COLO668 (cell line): ENCODE measurements at regions not wholly inside any gene's neighbourhood (a gene's known extent, or its start where the extent isn't known, plus 50 kb on each side); places are given as distances from the start of the nearest gene placed in this dataset.

Source experiments
- DNase-seq: peaks from one replicate; lab custom pipeline; 2025; ENCODE audit not compliant: unreplicated experiment; lab: John Stamatoyannopoulos, UW

DNA sequence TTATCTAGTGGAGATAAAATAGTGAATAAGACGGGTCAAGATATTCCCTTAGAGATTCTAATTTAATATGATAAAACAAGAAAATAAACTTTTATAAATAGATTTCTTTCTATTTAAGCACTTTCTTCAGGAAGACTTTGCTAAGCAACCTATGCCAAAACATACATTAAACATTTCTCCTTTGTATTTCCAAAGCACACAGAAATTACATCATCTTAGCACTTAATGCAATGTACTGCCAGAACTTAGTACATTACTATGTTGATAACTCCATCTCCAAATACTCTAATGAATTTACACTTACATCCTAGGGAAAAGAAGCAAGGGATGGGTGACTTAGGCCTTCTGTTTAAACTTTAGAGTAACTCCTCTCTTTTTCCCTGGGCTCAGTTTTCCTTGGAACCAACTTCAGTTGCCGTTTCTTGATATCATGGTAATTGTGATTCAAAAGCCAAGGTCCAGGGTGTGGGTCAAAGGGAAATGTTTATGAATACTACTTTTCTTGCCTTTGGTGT, 322.6 kb upstream of the PCDH20 start:
- no peak for DNase-seq

DNA sequence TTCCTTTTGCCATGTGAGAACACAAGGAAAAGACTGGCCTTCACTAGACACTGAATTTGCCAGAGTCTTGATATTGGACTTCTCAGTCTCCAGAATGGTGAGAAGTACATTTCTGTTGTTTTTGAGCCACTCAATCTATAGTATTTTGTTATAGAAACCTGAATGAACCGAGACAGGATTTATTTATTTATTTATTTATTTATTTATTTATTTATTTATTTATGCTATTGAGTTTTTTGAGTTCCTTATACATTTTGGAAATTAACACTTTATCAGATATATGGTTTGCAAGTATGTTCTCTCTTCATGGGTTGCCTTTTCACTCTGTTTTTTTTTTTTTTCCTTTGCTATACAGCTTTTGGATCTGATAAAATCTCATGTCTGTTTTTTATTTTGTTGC, 319.0 kb upstream of the PCDH20 start:
- DNase-seq = no peak

DNA sequence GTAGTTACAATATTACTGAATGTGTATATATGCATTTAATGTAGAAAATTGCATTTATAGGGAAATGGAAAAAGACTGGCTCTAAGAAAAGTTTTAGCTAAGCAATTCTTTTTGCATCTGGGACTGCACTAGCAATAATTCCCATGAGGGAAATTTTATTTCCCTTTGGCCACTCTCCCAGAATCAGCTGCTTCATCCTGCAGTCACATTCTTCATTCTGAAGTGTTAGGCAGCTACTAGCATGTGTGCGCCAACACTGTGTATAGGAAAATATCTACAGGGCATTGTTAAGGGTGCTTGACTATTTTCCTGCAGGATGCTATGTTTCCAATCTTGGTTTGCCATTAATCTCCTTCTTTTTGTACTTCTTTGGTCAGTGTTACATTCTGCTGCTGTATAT, 312.8 kb upstream of the PCDH20 start:
- DNase-seq = no peak

DNA sequence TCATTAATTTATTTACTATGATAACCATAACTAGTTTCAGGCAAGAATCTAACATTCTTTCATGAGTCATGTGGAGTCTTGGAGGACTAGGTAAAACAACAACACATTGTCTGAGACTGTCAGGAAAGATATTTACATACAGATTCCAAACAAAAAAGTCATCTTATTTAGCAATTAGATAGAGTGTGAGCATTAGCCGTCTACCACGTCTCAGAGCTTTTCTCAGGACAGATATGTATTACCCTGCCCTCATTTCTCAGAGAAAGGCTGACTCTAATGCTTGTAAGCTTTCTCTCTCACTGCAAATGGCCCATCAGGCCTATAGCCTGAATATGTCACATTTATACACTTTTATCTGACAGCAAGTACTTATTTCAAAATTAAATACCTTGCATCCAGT, 312.1 kb upstream of the PCDH20 start:
- DNase-seq = no peak

DNA sequence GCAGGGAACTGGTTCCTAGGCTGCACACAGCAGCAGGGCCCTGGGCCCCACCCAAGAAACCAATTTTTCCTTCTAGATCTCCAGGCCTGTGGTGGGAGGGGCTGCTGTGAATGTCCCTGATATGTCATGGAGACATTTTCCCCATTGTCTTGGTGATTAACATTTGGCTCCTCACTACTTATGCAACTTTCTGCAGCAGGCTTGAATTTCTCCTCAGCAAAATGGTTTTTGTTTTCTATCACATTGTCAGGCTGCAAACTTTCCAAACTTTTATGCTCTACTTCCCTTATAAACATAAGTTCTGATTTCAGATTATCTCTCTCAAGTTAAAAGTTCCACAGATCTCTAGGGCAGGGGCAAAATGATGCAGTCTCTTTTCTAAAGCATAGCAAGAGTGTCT, 310.2 kb upstream of the PCDH20 start:
- no peak for DNase-seq

DNA sequence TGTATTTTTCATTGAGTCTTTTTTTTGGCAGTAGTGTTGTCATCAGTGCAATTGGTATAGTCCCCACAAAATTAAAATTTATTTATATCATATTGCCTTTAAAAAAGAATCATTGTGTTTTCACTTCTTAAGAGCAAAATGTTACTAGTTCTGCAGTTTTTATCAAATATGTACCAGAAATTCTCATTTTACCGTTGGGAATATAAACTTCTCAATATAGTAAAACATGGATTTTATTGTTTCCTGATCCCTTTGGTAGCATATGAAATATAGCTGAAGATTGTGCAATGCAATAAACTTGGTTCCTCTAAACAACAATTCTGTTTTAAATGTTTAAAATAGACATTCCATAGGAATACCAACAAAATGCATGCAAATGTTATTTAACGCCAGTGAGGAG, 306.5 kb upstream of the PCDH20 start:
- DNase-seq = no peak

DNA sequence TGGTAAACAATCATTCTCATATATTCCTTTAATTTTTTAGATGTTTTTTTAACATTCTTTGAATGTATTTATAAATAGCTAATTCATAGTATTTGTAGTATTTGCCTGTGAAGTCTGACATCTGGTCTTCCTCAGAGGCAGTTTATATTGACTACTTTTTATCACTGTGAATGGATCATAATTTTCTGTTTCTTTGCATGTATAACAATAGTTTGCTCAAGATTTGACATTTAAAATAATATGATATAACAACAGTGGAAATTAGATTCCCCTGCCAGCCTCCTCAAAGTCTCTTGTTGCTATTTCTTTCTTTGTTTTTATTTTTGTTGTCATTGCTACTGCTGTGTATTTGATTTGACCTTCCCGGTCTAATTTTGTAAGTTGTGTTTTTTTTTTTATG, 297.0 kb upstream of the PCDH20 start:
- DNase-seq = no peak

DNA sequence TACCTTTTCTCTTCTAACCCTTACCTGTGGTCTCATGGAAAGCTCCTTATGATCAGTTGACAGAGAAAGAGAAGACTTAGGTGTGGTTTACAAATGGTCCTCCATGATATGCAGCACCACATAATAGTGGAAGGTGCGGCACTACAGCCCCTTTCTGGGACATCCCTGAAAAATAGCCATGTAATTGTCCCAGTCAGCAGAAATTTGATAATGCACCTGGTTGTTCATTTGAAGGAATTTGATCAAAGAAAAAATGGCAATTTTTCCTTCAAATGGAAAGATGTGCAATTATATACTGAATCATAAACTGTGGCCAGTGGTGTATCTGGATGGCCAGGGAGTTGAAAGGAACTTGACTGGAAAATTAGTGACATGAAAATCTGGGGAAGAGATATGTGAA, 293.6 kb upstream of the PCDH20 start:
- DNase-seq = no peak

DNA sequence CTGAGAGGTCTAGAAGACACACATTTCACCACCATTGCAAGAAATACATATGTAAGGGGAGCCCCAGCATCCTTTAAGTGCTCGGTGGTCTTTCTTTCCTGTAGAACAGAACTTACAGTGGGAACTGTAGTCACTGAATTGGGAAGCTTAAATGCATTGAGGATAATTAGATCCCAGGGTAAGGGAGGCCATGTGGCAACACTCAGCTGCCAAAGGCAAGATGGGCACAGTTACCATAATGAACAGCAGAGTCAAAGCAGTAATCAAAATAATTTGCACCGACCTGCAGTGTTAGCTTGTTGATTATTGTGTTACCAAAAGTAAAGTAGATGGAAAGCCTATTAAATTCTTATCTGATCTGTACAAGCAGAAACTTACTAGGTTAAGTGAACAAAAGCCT, 291.2 kb upstream of the PCDH20 start:
- DNase-seq = no peak

DNA sequence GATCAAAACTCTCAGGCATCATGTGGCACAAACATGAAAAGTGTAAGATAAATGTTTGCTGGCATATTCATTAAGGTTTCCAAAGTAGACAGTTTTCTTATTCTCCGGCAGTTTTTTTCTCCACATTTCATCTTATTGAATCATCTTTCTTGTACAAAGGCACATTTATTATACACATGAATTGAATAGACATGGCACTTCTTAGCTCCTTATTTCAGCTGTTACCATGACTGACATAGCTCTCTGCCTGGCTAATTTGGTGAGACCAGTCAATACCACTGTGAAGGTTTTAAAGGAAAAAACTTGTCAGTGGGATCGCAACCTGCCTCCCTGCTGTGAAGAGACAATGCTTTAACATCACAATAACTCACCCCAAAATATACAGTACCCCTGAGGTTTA, 285.0 kb upstream of the PCDH20 start:
- DNase-seq = no peak

DNA sequence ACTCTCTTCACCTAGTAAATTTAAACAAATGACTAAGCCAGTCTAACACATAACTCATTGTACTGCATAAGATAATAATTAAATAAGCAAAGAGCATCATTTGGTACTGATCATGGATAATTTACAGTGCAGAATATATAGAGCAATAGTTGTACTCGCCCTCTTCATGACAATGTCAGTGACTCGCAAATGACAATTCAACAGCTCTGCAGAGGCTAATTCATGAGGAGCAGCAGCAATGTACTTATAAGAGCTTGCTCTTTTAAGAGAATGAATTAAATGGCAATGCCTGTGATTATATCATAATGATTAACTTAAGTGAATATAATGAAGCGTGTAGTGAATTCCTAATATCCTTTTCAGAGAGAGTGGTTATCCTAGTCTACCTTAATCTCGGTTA, 284.5 kb upstream of the PCDH20 start:
- no peak for DNase-seq

DNA sequence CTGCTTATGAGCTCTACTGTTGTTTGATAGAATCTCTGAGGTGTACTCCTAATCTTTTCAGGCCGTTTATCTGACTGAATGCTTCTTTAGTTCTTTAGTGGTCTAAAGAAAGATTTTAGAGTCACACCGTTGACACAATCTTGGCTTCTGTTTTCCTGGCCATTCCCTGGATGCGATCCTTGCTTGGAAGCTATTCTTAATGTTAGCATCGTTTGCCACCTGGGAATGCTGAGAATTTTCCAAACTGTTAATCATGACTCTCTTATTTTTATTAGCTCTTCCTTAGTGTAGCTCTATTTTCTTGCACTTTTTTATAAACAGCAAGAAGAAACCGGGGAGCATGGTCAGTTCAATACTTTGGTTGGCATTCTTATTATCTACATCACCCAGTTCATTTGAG, 281.0 kb upstream of the PCDH20 start:
- no peak for DNase-seq

DNA sequence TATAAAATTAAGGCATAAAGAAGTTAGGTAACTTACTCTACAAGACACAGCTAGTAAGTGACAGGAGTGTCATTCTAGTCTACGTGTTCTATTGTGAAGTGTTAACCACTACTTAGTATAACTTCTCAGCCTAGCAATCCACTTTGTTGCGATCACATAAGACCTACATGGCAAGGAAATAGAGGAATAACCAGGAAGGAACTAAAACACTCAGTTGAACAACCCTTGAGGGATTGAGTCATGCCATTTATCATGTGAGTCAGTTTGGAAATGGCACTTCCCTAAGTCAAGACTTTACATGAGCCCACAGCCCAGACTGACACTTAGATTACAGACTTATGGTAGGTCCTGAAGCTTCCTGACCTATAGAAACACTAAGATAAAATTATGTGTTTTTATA, 279.5 kb upstream of the PCDH20 start:
- no peak for DNase-seq

DNA sequence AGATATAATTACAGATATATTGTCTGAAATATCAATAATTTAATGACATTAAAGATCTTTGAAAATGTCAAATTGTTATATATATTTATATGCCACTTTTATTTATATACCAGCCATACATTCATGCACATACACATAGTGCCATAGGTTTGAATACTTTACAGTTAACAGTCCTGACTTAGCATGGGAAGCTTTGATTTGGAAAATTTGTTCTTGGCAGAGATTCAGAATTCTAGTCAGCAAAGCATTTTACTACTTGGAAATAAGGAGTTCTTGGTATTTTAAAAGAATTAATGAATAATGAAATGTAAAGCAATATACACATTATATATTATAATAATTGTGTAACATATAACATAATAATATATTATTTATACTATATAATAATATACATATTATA, 277.0 kb upstream of the PCDH20 start:
- no peak for DNase-seq

DNA sequence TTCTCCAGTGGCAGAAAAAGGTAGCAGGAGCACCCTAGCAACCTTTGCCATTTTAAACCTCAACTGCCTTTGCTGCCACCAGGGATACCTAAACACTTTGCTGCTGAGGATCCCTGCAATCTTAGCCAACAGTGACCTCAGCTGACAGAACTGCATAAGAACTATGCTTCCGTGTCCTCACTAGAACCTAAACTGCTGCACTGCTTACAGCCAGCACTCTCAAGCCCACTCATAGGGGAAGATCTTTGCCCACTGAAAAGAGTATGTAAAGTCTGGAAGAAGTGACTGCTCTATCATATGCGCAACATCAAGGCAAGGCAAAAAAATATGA, 270.0 kb upstream of the PCDH20 start:
- DNase-seq = peak; percentile 22

DNA sequence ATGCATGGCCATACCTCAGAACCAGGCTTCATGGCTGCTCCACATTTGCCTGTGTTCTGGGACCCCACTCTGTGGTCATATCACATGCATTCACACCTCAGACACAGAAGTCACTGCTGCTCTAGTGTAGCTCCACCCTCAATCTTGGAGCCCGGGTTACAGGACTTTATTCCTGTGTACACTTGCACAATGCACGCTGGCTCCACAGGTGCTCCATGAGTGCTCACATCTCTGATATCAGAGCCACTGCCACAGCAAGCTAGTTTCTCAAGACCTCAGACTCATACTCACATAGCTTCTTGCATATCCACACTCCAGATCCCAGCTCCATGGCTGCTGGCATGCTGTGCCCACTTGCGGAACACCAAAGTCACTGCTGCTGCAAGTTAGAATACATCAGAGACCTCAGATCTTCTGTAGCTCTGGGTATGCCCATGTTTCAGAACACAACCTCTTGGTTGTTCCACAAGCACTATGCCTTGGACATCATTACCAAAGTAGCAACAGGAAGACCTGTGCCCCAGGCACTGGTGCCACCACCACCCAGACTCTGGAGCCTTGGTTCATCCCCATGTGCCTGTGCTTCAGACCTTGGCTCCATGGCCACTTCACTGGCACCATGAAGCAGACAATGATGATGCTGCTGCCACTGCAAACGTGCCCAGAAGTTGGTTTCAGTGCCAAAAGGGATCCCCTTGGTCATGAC, 269.5 kb upstream of the PCDH20 start:
- DNase-seq = no peak

DNA sequence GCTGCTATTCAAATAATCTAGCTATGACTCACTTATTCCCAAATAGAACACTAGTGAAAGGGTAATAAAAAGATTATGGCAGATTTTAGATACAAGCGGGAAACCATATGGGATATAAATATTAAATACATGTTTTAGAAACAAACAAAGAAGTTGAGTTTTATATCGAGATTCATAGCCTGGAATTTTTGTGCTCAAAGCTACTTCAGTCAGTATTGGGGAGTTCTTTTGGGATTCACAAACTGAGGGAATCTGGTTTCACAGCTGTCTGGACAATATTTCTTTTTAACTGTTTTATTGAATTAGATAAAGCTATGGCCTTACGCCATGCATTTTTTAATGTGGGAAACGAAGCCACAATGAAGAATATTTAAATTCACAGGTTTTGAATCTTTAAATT, 257.1 kb upstream of the PCDH20 start:
- no peak for DNase-seq

DNA sequence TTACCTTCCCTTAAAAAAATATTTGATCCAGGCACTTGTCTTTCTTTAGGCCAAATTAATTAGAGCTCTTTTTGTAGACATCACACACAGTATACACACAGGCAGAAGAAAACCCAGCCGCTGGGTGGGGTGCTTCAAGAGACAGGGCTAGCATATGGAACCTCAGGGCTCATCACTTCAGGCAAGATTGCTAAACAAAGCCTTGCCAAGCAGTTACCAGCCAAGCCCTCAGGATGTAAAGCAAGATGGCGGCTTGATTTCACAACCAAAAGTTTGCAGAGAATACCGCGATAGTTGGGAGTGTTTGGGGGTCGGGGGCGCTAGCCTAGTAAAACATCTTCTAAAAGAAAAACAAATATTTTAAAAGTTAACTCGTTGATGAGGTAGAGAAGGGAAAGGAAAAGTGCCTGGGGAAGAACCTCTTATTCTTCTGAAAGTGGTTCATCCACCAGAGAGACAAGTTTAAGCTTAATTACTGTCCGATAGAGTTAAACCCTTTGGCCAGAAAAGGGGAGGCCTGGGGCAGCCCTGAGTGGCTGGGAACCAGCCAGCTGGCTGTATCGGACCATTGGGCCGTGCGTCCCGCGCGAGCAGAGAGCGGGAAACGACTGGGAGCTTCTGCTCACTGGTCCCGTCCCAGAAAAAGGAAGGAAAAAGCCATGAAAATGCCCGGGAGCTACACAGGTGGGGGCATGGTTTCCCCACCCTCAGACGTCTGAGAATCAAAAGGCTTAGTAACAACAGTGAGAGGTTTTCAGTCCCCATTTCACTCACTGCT, 254.9 kb upstream of the PCDH20 start:
- no peak for DNase-seq

DNA sequence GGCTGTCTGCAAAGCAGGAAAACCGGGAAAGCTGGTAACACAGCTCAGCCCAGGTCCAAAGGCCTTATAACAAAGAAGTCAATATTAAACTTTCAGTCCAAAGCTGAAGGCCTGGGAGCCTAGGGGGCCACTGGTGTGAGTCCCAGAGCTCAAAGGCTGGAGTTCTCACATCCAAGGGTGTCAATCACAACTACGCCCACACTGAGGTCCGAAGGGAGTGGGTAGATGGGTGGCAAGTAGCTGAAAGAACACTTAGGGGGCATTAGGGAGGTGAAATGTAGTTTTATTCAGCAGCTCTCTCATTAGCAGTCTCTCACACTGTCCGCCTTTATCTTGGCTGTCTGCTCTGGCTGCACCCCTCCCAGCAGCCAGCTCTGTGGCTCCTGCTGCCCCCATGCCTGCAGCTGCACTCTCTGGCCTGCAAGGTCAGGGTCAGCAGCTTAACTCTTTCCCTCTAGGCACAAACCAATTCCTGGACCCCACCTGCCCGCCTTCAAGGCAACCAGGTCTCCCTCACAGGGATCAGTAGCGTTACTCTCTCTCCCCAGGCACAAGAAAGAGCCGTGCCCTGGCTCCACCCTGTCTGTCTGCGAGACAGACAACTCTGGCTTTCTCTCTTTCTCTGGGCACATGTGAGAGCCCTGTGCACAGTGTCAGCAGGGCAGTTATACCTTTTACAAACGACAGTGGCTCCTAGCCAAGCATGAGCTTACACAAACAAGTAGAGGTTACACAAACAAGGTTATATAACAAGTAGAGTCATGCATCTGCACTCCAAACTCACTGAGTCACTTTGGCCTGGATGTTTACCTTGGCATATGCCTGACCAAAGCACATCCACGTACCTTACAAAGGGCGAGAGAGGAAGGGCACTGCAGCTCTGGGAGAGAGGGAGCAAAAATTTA, 249.4 kb upstream of the PCDH20 start:
- peak; percentile 72 for DNase-seq

DNA sequence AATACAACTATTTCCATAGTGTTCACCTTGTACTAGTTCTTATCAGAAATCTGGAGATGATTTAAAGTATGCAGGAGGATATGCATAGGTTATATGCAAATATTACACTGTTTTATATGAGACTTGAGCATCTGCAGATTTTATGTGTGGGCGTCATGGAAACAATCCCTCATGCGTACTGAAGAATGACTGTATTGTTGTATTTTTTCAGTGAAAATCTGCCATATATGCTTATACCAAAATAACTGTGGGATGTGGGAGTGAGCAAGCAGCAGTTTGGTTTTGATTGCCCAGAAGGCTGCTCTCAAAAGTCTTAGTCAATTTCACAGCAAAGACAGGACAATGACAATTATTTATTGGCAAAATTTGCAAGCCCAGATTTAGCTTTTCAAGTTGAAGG, 238.8 kb upstream of the PCDH20 start:
- no peak for DNase-seq

DNA sequence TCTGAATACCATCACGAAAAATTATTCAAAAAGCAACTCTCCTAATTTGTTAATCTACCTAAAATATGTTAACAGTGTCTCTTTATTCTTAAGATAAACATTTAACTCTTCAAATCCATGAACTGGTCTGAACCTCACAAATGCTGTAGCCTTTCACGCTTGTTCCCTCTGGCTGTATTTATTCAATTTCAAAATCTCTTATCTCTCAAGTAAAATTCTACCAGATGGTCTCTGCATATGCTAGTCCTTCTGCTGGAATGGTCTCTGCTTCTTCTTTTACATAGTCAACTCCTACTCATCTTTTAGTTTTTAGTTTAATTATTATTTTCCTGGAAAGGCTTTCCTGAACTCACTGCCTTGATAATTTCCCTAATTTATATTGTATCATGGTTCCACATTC, 232.9 kb upstream of the PCDH20 start:
- DNase-seq = no peak

DNA sequence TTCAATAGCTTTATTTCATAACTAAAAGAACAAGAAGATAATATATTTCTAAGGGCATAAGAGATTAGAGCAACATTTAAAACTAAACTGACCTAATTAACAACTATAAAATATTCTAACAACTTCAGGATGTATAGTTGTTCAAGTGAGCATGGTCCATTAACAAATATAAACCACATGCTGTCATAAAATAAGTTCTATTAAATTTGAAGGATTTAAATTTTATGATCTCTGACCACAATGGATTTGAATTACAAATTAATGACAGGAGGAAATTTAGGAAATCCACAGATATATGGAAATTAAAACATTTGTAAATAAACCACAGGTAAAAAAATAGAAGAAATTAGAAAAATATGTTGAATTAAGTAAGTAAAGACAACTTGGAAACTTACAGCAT, 196.5 kb upstream of the PCDH20 start:
- DNase-seq = no peak
